ENCODE measurements at regions not wholly inside any gene's neighbourhood (a gene's known extent, or its start where the extent isn't known, plus 50 kb on each side); places are given as distances from the start of the nearest gene placed in this dataset.

- no peak overlapping the region for H3K4me2 ChIP-seq (ENCODE audit: low read length)
- H3K79me2 ChIP-seq (ENCODE audit: low read length) = no peaks in the 10 kb centered on the region
- H3K4me1 ChIP-seq (ENCODE audit: low read length) = no peaks in the 10 kb centered on the region
- no peaks in the 10 kb centered on the region for H3K27me3 ChIP-seq (ENCODE audit: low read depth, low read length)
- no peak overlapping the region for H3K9ac ChIP-seq (ENCODE audit: low read length)
- H3K27ac ChIP-seq (ENCODE audit: low read length) = no peak overlapping the region
- H3K4me3 ChIP-seq (ENCODE audit: low read length) = no peak overlapping the region
- no peak for TF ChIP-seq CTCF (IDR thresholded peaks at IDR 0.05; ENCODE audit: low read depth, low read length)
- TF ChIP-seq EZH2phosphoT487 (IDR thresholded peaks at IDR 0.05; ENCODE audit: low read depth) = no peak
- H3K9me3 ChIP-seq (ENCODE audit: insufficient read depth, low read length) = no peaks in the 10 kb centered on the region
- H4K20me1 ChIP-seq (ENCODE audit: insufficient read depth, low read length) = no peaks in the 10 kb centered on the region
- H2AFZ ChIP-seq (ENCODE audit: low read depth, low read length) = no peak overlapping the region
- no peaks in the 10 kb centered on the region for H3K36me3 ChIP-seq (replicated peaks; ENCODE audit: low read depth, low read length)
Measured at GRCh38 chr5:92887254-92887653, 693.8 kb downstream of the NR2F1-AS1 start.

GRCh38 chr5:92886751-92887150 lies 694.3 kb downstream of the NR2F1-AS1 start:
- Histone ChIP-seq H3K4me1 (ENCODE audit: low read length) (no peaks in the 10 kb centered on the region), H3K36me3 (replicated peaks; ENCODE audit: low read depth, low read length) (no peaks in the 10 kb centered on the region), H3K79me2 (ENCODE audit: low read length) (no peaks in the 10 kb centered on the region), H3K27me3 (ENCODE audit: low read depth, low read length) (no peaks in the 10 kb centered on the region), H3K27ac (ENCODE audit: low read length) (no peak overlapping the region), H3K9me3 (ENCODE audit: insufficient read depth, low read length) (no peaks in the 10 kb centered on the region), H3K9ac (ENCODE audit: low read length) (no peak overlapping the region), H2AFZ (ENCODE audit: low read depth, low read length) (no peak overlapping the region), H3K4me2 (ENCODE audit: low read length) (no peak overlapping the region), H3K4me3 (ENCODE audit: low read length) (no peak overlapping the region), H4K20me1 (ENCODE audit: insufficient read depth, low read length) (no peaks in the 10 kb centered on the region)
- TF ChIP-seq EZH2phosphoT487 (IDR thresholded peaks at IDR 0.05; ENCODE audit: low read depth) = no peak
- no peak for TF ChIP-seq CTCF (IDR thresholded peaks at IDR 0.05; ENCODE audit: low read depth, low read length)

GRCh38 chr5:92885950-92886349 lies 695.1 kb downstream of the NR2F1-AS1 start:
- Histone ChIP-seq H2AFZ (ENCODE audit: low read depth, low read length) (no peak overlapping the region), H3K4me2 (ENCODE audit: low read length) (no peak overlapping the region), H4K20me1 (ENCODE audit: insufficient read depth, low read length) (no peaks in the 10 kb centered on the region), H3K9ac (ENCODE audit: low read length) (no peak overlapping the region), H3K4me3 (ENCODE audit: low read length) (no peak overlapping the region), H3K36me3 (replicated peaks; ENCODE audit: low read depth, low read length) (no peaks in the 10 kb centered on the region), H3K79me2 (ENCODE audit: low read length) (no peaks in the 10 kb centered on the region), H3K27me3 (ENCODE audit: low read depth, low read length) (no peaks in the 10 kb centered on the region), H3K27ac (ENCODE audit: low read length) (no peak overlapping the region), H3K9me3 (ENCODE audit: insufficient read depth, low read length) (no peaks in the 10 kb centered on the region), H3K4me1 (ENCODE audit: low read length) (no peaks in the 10 kb centered on the region)
- TF ChIP-seq EZH2phosphoT487 (IDR thresholded peaks at IDR 0.05; ENCODE audit: low read depth) (no peak), CTCF (IDR thresholded peaks at IDR 0.05; ENCODE audit: low read depth, low read length) (no peak)

- TF ChIP-seq EZH2phosphoT487 (IDR thresholded peaks at IDR 0.05; ENCODE audit: low read depth) = no peak
- no peak for TF ChIP-seq CTCF (IDR thresholded peaks at IDR 0.05; ENCODE audit: low read depth, low read length)
- Histone ChIP-seq H3K27me3 (ENCODE audit: low read depth, low read length) (no peaks in the 10 kb centered on the region), H3K4me2 (ENCODE audit: low read length) (no peak overlapping the region), H2AFZ (ENCODE audit: low read depth, low read length) (no peak overlapping the region), H3K4me3 (ENCODE audit: low read length) (no peak overlapping the region), H3K4me1 (ENCODE audit: low read length) (no peaks in the 10 kb centered on the region), H3K9ac (ENCODE audit: low read length) (no peak overlapping the region), H3K9me3 (ENCODE audit: insufficient read depth, low read length) (no peaks in the 10 kb centered on the region), H3K36me3 (replicated peaks; ENCODE audit: low read depth, low read length) (no peaks in the 10 kb centered on the region), H3K27ac (ENCODE audit: low read length) (no peak overlapping the region), H3K79me2 (ENCODE audit: low read length) (no peaks in the 10 kb centered on the region), H4K20me1 (ENCODE audit: insufficient read depth, low read length) (no peaks in the 10 kb centered on the region)
Measured at GRCh38 chr5:92884469-92884868, 696.5 kb downstream of the NR2F1-AS1 start.

All from OCI-LY3 (cell line).